Keratinocyte (primary cell): ENCODE measurements at regions not wholly inside any gene's neighbourhood (a gene's known extent, or its start where the extent isn't known, plus 50 kb on each side); places are given as distances from the start of the nearest gene placed in this dataset.

Experiments
- DNase-seq: peaks from one replicate; pipeline ENCODE4 v3.0.0-alpha.2; 2011; ENCODE audit warnings: low read depth, missing footprints, low spot score
- FAIRE-seq: peaks from 2 replicates; lab custom pipeline; 2011; peaks lifted over from hg19 to GRCh38; lab: Jason Lieb, UNC
- H2AFZ ChIP-seq: 2 replicates; pipeline ENCODE4 v1.6.0; 2012; ENCODE audit warnings: low read length, control low read depth, inconsistent platforms; ENCODE audit not compliant: control insufficient read depth
- H3K27ac ChIP-seq: 2 replicates; pipeline ENCODE4 v1.5.1; 2011; ENCODE audit warnings: low read length; ENCODE audit not compliant: control insufficient read depth, insufficient read depth
- H3K27me3 ChIP-seq: 3 replicates; pipeline ENCODE4 v1.6.0; 2011; ENCODE audit warnings: low read length; ENCODE audit not compliant: control insufficient read depth, insufficient read depth; ENCODE audit errors: extremely low read depth
- H3K36me3 ChIP-seq, 2 experiments: 2 replicates in 1 of 2; 3 replicates in 1 of 2; pipeline ENCODE4 v1.5.1; 2011; ENCODE audit warnings: low read length in 2 of 2, mild to moderate bottlenecking in 1 of 2; ENCODE audit not compliant: control insufficient read depth in 2 of 2, insufficient read depth in 2 of 2; ENCODE audit errors: extremely low read depth in 1 of 2
- H3K4me1 ChIP-seq: 3 replicates; pipeline ENCODE4 v1.5.1; 2011; ENCODE audit warnings: low read length; ENCODE audit not compliant: control insufficient read depth, insufficient read depth; ENCODE audit errors: extremely low read depth
- H3K4me2 ChIP-seq: 3 replicates; pipeline ENCODE4 v1.6.0; 2011; ENCODE audit warnings: low read depth, low read length; ENCODE audit not compliant: control insufficient read depth, insufficient read depth; ENCODE audit errors: extremely low read depth
- H3K4me3 ChIP-seq, 3 experiments: fragments of 200-600 bp in 1 of 3; sonication (generic) in 1 of 3; 2 replicates in 2 of 3; 3 replicates in 1 of 3; pipeline ENCODE4 v1.5.1; 2011 to 2016; ENCODE audit warnings: low read length in 3 of 3, mild to moderate bottlenecking in 3 of 3, control low read depth in 2 of 3, inconsistent platforms in 1 of 3, low read depth in 1 of 3, mixed read lengths in 1 of 3, mixed run types in 1 of 3, moderate library complexity in 1 of 3; ENCODE audit not compliant: control insufficient read depth in 2 of 3, insufficient read depth in 2 of 3; ENCODE audit errors: extremely low read depth in 1 of 3
- H3K79me2 ChIP-seq: 2 replicates; pipeline ENCODE4 v1.6.0; 2012; ENCODE audit warnings: low read length; ENCODE audit not compliant: control insufficient read depth, insufficient read depth
- H3K9ac ChIP-seq: 3 replicates; pipeline ENCODE4 v1.6.0; 2011; ENCODE audit warnings: low read length; ENCODE audit not compliant: control insufficient read depth, insufficient read depth; ENCODE audit errors: extremely low read depth
- H3K9me1 ChIP-seq: 3 replicates; pipeline ENCODE4 v1.6.0; 2011; ENCODE audit warnings: low read length; ENCODE audit not compliant: control insufficient read depth, insufficient read depth; ENCODE audit errors: extremely low read depth
- H3K9me3 ChIP-seq: 2 replicates; pipeline ENCODE4 v1.5.1; 2012; ENCODE audit warnings: low read depth, low read length; ENCODE audit not compliant: control insufficient read depth
- H4K20me1 ChIP-seq: 3 replicates; pipeline ENCODE4 v1.6.0; 2011; ENCODE audit warnings: low read length; ENCODE audit not compliant: control insufficient read depth, insufficient read depth; ENCODE audit errors: extremely low read depth
- EZH2 ChIP-seq: IDR thresholded peaks from one replicate; pipeline ENCODE4 v1.6.1; 2012; ENCODE audit warnings: inconsistent platforms, mild to moderate bottlenecking, low read length, moderate library complexity
- dilution Hi-C: fragments of 300-500 bp; cut with MboI; formaldehyde crosslinking; loops from one replicate; pipeline ENCODE4 v1.7.0; 2020; ENCODE audit warnings: low sequenced_read_pairs; ENCODE audit not compliant: extremely low pct_ligation_motif_present
- TF ChIP-seq, protein P1 (sequence below), 3 experiments: IDR thresholded peaks in 1 of 3; conservative IDR thresholded peaks in 1 of 3; optimal IDR thresholded peaks in 1 of 3; 2 replicates in 2 of 3; 3 replicates in 1 of 3; pipeline versions ENCODE3 to v1.5.1; 2011; ENCODE audit warnings: low read length in 3 of 3, mild to moderate bottlenecking in 3 of 3, moderate library complexity in 2 of 3, control low read depth in 1 of 3, inconsistent platforms in 1 of 3; ENCODE audit not compliant: insufficient read depth in 2 of 3; ENCODE audit errors: extremely low read depth in 1 of 3

DNA sequence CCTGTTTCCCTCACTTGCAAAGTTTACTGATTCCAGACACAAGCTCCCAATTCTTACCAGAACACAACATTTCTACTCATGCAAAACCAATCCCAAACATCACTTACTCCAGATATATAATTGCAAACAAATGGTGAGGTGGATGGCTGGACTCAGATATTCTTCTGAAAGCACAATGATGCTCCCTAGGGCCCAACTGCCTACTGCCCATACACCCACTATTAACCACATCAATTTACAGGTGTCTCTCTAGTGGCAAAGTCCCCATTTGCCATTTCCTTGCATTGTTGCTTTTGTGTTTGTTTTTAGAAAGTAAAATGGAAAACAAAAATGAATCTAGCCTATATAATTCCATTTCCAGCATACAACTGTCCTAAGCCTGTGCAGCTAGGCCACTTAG lies 320.9 kb upstream of the PRDM1 start:
- H3K79me2 ChIP-seq = no peaks in the 10 kb centered on the region
- no peaks in the 10 kb centered on the region for H4K20me1 ChIP-seq
- no peak overlapping the region for H3K27ac ChIP-seq
- H2AFZ ChIP-seq = no peak overlapping the region
- H3K4me3 ChIP-seq = no peak overlapping the region
- TF ChIP-seq, protein P1, sequence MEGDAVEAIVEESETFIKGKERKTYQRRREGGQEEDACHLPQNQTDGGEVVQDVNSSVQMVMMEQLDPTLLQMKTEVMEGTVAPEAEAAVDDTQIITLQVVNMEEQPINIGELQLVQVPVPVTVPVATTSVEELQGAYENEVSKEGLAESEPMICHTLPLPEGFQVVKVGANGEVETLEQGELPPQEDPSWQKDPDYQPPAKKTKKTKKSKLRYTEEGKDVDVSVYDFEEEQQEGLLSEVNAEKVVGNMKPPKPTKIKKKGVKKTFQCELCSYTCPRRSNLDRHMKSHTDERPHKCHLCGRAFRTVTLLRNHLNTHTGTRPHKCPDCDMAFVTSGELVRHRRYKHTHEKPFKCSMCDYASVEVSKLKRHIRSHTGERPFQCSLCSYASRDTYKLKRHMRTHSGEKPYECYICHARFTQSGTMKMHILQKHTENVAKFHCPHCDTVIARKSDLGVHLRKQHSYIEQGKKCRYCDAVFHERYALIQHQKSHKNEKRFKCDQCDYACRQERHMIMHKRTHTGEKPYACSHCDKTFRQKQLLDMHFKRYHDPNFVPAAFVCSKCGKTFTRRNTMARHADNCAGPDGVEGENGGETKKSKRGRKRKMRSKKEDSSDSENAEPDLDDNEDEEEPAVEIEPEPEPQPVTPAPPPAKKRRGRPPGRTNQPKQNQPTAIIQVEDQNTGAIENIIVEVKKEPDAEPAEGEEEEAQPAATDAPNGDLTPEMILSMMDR (optimal IDR thresholded peaks at IDR 0.05 in 1 of 3, IDR thresholded peaks at IDR 0.05 in 1 of 3, conservative IDR thresholded peaks at IDR 0.05 in 1 of 3; ENCODE audit: extremely low read depth in 1 of 3, insufficient read depth in 2 of 3, low read length in 3 of 3) = no peak
- TF ChIP-seq EZH2 = no peak
- peaks cover 34% of the 10 kb centered on the region for H3K4me1 ChIP-seq
- no peaks in the 10 kb centered on the region for H3K36me3 ChIP-seq
- no peak for FAIRE-seq
- no peak for DNase-seq
- no peak overlapping the region for H3K4me2 ChIP-seq
- dilution Hi-C loops = no loop called here
- H3K9me3 ChIP-seq = no peaks in the 10 kb centered on the region
- no peaks in the 10 kb centered on the region for H3K9me1 ChIP-seq
- H3K27me3 ChIP-seq = no peaks in the 10 kb centered on the region
- H3K9ac ChIP-seq = no peak overlapping the region

DNA sequence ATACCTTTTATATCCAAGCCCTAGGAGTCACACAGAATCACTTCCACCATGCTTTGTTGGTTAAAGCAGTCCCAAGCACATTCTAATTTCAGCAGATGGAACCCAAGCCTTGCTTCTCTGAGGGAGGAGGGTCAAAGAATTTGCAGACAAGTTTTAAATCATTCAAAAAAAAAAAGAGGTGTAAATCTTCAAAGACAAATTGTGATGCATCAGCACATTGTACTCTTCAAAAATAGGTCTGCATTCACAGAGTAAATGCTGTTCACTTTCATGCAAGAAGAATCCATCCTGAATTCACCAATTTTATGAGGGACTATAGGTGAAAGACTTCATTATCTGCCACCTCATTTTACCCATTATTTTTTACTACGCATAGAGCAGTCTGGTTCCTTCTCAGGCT lies 321.8 kb upstream of the PRDM1 start:
- no peaks in the 10 kb centered on the region for H3K9me3 ChIP-seq
- H3K9ac ChIP-seq = peak overlapping the region; percentile 3
- dilution Hi-C loops = no loop called here
- H3K79me2 ChIP-seq = no peaks in the 10 kb centered on the region
- DNase-seq (no peak), FAIRE-seq (peak; percentile 26)
- no peak overlapping the region for H2AFZ ChIP-seq
- H3K27ac ChIP-seq = peak overlapping the region; percentile 80
- H3K4me3 ChIP-seq = no peak overlapping the region
- H4K20me1 ChIP-seq = no peaks in the 10 kb centered on the region
- no peak for TF ChIP-seq EZH2
- TF ChIP-seq, protein P1 (optimal IDR thresholded peaks at IDR 0.05 in 1 of 3, IDR thresholded peaks at IDR 0.05 in 1 of 3, conservative IDR thresholded peaks at IDR 0.05 in 1 of 3; ENCODE audit: extremely low read depth in 1 of 3, insufficient read depth in 2 of 3, low read length in 3 of 3) = no peak
- H3K9me1 ChIP-seq = no peaks in the 10 kb centered on the region
- no peak overlapping the region for H3K4me2 ChIP-seq
- no peaks in the 10 kb centered on the region for H3K27me3 ChIP-seq
- no peaks in the 10 kb centered on the region for H3K36me3 ChIP-seq
- H3K4me1 ChIP-seq = peaks cover 34% of the 10 kb centered on the region
